Vagina (tissue), 2 donors: ENCODE measurements at regions not wholly inside any gene's neighbourhood (a gene's known extent, or its start where the extent isn't known, plus 50 kb on each side); places are given as distances from the start of the nearest gene placed in this dataset.

Experiments
- DNase-seq, 2 donors: peaks; one replicate each; pipeline ENCODE4 v3.0.0-alpha.2; 2017; ENCODE audit errors: extremely low spot score in 2 of 2
- H3K27ac ChIP-seq: fragments of 200-600 bp; sonication (generic); one replicate; pipeline ENCODE4 v1.5.1; 2019
- H3K27me3 ChIP-seq: fragments of 200-600 bp; sonication (generic); one replicate; pipeline ENCODE4 v1.5.1; 2019
- H3K36me3 ChIP-seq, 2 donors: fragments of 200-600 bp; sonication (generic); one replicate each; pipeline ENCODE4 v1.5.1; 2017 to 2019
- H3K4me1 ChIP-seq: fragments of 200-600 bp; sonication (generic); one replicate; pipeline ENCODE4 v1.5.1; 2019
- H3K4me3 ChIP-seq, 2 donors: fragments of 200-600 bp; sonication (generic); 1 replicate in 1 of 2; 2 replicates in 1 of 2; pipeline ENCODE4 v1.5.1; 2016 to 2019
- H3K9me3 ChIP-seq: fragments of 200-600 bp; sonication (generic); one replicate; pipeline ENCODE4 v1.5.1; 2019
- POLR2A ChIP-seq, 2 donors: fragments of 450-650 bp; IDR thresholded peaks; one replicate each; pipeline ENCODE4 v1.6.1; 2017; ENCODE audit warnings: antibody characterized with exemption in 2 of 2, mild to moderate bottlenecking in 2 of 2, moderate library complexity in 2 of 2
- POLR2AphosphoS5 ChIP-seq, 2 donors: sonication (generic); formaldehyde crosslinking; IDR thresholded peaks; one replicate each; pipeline ENCODE4 v1.9.0; 2017; ENCODE audit warnings: antibody characterized with exemption in 2 of 2, mild to moderate bottlenecking in 2 of 2, low read depth in 1 of 2; ENCODE audit not compliant: insufficient read depth in 1 of 2
- intact Hi-C: fragments of 100-400 bp; cut with DNase I; formaldehyde crosslinking; loops from one replicate; pipeline ENCODE4 v1.15.1; 2023
- TF ChIP-seq, protein P1 (sequence below), 3 experiments: fragments of 450-650 bp in 2 of 3; fragments of 200-600 bp in 1 of 3; sonication (generic) in 1 of 3; IDR thresholded peaks; one replicate each; pipeline ENCODE4 v1.5.1; 2017 to 2019; ENCODE audit warnings: antibody characterized with exemption in 3 of 3, mild to moderate bottlenecking in 2 of 3, moderate library complexity in 2 of 3

DNA sequence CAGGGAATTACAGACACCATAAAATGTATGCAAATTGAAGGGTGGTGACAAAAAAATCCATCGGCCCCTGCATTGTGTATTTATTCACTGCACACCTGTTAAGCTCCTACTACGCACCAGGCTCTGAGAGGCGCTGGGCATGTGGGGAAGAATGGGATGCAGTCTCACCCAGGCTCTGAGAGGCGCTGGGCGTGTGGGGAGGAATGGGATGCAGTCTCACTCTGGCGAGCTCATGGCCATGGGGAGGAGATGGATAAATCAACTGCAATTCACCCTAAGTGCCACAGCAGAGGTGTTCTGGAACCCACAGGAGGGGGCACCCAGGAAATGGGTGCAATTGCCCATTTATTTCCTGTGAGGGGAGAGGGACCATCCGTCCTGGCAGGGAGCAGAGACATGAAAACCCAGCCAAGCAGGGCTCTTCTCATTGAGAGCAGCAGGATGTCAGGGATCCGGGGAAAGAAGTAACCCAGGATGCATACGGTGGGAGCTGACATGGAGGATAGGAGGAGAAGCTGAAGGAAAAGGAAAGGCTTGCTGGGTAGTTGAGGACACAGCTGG lies 798.7 kb downstream of the TBC1D22A start:
- no peaks in the 10 kb centered on the region for H3K4me1 ChIP-seq
- peak; percentile 69 to 89 for DNase-seq
- H3K27ac ChIP-seq, result no peak overlapping the region
- TF ChIP-seq POLR2A (IDR thresholded peaks at IDR 0.05) (no peak), POLR2AphosphoS5 (IDR thresholded peaks at IDR 0.05; ENCODE audit: insufficient read depth in 1 of 2, low read depth in 1 of 2) (no peak)
- TF ChIP-seq, protein P1, sequence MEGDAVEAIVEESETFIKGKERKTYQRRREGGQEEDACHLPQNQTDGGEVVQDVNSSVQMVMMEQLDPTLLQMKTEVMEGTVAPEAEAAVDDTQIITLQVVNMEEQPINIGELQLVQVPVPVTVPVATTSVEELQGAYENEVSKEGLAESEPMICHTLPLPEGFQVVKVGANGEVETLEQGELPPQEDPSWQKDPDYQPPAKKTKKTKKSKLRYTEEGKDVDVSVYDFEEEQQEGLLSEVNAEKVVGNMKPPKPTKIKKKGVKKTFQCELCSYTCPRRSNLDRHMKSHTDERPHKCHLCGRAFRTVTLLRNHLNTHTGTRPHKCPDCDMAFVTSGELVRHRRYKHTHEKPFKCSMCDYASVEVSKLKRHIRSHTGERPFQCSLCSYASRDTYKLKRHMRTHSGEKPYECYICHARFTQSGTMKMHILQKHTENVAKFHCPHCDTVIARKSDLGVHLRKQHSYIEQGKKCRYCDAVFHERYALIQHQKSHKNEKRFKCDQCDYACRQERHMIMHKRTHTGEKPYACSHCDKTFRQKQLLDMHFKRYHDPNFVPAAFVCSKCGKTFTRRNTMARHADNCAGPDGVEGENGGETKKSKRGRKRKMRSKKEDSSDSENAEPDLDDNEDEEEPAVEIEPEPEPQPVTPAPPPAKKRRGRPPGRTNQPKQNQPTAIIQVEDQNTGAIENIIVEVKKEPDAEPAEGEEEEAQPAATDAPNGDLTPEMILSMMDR (IDR thresholded peaks at IDR 0.05), result no peak
- intact Hi-C loops, result no loop called here
- no peak overlapping the region for H3K4me3 ChIP-seq
- no peaks in the 10 kb centered on the region for H3K36me3 ChIP-seq
- H3K27me3 ChIP-seq, result no peaks in the 10 kb centered on the region
- H3K9me3 ChIP-seq, result no peaks in the 10 kb centered on the region

DNA sequence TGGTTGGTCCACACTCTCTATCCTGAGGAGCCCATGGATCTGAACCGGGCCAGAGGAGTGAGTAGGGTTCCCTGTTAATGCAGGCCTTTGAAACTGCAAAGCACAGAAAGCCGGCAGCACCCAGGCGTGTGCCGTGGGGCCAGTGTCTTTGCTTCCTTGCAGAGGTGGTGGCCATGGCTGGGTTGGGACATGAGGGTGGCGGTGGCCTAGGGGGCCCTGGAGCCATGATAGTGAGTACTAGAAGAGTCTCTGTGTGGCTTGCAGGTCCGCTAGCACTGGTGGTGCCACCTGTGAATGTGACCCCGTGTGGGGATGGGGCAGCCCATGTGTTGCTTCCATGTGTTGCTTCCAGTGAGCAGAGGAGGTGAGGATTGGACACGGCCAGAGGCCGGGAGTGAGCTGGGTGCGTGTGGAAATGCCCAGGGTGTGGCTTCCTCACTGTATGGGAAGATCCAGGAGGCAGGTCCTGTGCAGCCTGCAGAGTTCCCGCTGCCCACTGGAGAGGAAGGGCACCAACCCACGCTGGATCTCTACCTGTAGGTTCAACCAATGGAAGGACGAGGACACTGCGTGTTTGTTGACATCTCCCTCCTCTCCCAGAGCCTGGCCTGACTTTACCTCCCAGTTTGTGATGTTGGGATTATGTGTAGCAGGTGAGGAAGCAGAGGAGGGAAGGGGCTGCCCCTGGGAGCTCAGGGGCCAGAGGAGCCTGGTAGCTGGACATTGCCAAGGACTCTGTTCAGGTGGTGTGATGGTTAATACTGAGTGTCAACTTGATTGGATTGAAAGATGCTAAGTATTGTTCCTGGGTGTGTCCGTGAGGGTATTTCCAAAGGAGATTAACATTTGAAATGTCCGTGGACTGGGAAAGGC lies 796.6 kb downstream of the TBC1D22A start:
- H3K4me3 ChIP-seq, result no peak overlapping the region
- no peaks in the 10 kb centered on the region for H3K4me1 ChIP-seq
- no peak overlapping the region for H3K27ac ChIP-seq
- H3K9me3 ChIP-seq, result no peaks in the 10 kb centered on the region
- H3K36me3 ChIP-seq, result no peaks in the 10 kb centered on the region
- DNase-seq, result peak; percentile 77 to 84
- TF ChIP-seq, protein P1 (IDR thresholded peaks at IDR 0.05), result no peak
- TF ChIP-seq POLR2AphosphoS5 (IDR thresholded peaks at IDR 0.05; ENCODE audit: insufficient read depth in 1 of 2, low read depth in 1 of 2) (no peak), POLR2A (IDR thresholded peaks at IDR 0.05) (no peak)
- intact Hi-C loops, result no loop called here
- H3K27me3 ChIP-seq, result no peaks in the 10 kb centered on the region

DNA sequence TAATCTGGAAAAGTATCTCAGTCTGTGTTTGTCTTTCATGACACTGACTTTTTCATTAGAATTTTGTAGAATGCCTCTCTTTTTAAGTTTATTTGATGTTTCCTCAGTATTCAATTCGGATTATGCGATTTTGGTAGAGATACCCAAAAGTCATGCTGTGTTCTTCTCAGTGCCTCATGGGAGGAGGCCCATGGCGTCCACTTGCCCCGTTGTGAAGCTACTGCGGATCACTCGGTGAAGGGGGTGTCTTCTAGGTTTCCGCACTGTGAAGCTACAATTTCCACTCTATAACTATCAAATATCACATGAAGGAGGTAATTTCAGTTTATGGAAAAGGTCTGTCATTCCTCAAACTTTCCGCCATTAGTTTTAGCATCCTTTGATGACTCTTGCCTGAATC lies 794.0 kb downstream of the TBC1D22A start:
- H3K4me1 ChIP-seq, result no peaks in the 10 kb centered on the region
- no peak overlapping the region for H3K27ac ChIP-seq
- no peak overlapping the region for H3K4me3 ChIP-seq
- intact Hi-C loops, result no loop called here
- H3K9me3 ChIP-seq, result no peaks in the 10 kb centered on the region
- no peak for TF ChIP-seq POLR2A (IDR thresholded peaks at IDR 0.05)
- TF ChIP-seq, protein P1 (IDR thresholded peaks at IDR 0.05), result no peak
- TF ChIP-seq POLR2AphosphoS5 (IDR thresholded peaks at IDR 0.05; ENCODE audit: insufficient read depth in 1 of 2, low read depth in 1 of 2), result no peak
- H3K36me3 ChIP-seq, result no peaks in the 10 kb centered on the region
- H3K27me3 ChIP-seq, result no peaks in the 10 kb centered on the region
- DNase-seq, result no peak

DNA sequence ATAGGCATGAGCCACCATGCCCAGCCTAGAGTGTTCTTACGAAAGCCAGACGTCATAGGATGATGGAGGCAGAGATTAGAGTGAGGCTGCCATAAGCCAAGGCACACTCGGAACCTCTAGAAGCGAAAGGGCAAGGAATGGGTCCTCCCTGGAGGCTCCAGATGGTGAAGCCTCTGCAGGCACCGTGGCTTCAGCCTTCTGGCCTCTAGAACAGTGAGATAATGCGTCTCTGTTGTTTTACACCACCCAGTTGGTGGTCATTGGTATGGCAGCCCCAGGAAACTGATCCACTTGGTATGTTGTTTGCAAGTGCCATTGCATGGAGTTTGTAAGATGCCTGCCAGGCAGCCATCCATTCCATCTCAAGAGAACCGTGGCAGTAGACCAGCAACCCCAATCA lies 791.0 kb downstream of the TBC1D22A start:
- Histone ChIP-seq H3K36me3 (no peaks in the 10 kb centered on the region), H3K9me3 (no peaks in the 10 kb centered on the region), H3K4me3 (no peak overlapping the region), H3K27ac (no peak overlapping the region), H3K27me3 (peaks cover 2% of the 10 kb centered on the region), H3K4me1 (no peaks in the 10 kb centered on the region)
- TF ChIP-seq, protein P1 (IDR thresholded peaks at IDR 0.05), result no peak
- peak in 1 of 2 donors; percentile 58 for DNase-seq
- intact Hi-C loops, result no loop called here
